ENCODE measurements at regions not wholly inside any gene's neighbourhood (a gene's known extent, or its start where the extent isn't known, plus 50 kb on each side); places are given as distances from the start of the nearest gene placed in this dataset.

DNA sequence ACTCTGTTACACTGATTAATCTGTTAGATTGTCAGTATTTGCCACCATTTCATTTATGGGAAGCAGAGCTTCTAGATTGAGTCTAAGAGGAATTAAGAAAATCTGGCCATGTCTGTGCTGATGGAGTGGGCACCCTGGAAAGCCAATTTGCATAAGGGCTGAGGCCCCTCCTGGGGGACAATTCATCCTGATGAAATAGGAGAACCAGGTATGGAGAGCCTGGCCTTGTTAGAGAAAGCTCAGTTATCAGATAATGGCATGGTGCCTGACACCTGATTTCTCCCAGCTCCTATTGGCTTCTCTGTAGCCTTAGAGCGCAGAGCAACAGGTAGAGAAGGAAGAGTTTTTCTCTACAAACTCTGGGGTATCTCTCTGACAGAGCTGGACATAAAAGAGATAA, 114.2 kb downstream of the EBLN2 start:
- TF ChIP-seq YY1 (IDR thresholded peaks at IDR 0.05; ENCODE audit: insufficient read depth, insufficient read length), result no peak
- no peak for TF ChIP-seq ZNF274 (IDR thresholded peaks at IDR 0.05; ENCODE audit: low read depth, low read length)
